ENCODE measurements at regions not wholly inside any gene's neighbourhood (a gene's known extent, or its start where the extent isn't known, plus 50 kb on each side); places are given as distances from the start of the nearest gene placed in this dataset.

DNA sequence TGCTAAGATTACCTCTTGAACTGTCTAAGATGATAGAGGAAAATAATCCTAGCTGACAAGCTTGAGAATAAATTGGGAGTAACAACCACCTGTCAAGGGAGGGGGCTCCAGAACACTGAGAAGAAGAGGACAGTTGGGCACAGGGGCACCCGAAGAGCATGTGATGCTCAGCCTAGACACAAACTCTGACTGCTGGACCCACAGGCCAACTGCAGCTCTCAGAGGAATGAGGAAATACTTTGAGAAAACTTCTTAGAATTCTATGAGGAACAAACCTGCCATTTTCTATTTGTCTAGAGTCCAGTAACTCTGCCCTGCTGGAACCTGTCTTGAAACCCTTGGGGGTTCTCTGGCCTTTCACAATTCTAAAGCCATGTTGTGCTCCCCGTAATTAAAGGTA lies 124.1 kb upstream of the KCNK2 start:
- H3K4me3 ChIP-seq (ENCODE audit: control extremely low read depth in 1 of 5, extremely low read depth in 1 of 5, insufficient read depth in 1 of 5, low read depth in 2 of 5, low read length in 4 of 5) = no peak overlapping the region
- ChIA-PET POLR2A (no interaction called here), CTCF (no interaction called here)
- H3K27ac ChIP-seq (ENCODE audit: low read length in 2 of 2) = no peak overlapping the region
- TF ChIP-seq EZH2 (IDR thresholded peaks at IDR 0.05; ENCODE audit: borderline replicate concordance, insufficient read depth, low read depth, low read length, poor library complexity, severe bottlenecking) = no peak
- TF ChIP-seq, protein P1, sequence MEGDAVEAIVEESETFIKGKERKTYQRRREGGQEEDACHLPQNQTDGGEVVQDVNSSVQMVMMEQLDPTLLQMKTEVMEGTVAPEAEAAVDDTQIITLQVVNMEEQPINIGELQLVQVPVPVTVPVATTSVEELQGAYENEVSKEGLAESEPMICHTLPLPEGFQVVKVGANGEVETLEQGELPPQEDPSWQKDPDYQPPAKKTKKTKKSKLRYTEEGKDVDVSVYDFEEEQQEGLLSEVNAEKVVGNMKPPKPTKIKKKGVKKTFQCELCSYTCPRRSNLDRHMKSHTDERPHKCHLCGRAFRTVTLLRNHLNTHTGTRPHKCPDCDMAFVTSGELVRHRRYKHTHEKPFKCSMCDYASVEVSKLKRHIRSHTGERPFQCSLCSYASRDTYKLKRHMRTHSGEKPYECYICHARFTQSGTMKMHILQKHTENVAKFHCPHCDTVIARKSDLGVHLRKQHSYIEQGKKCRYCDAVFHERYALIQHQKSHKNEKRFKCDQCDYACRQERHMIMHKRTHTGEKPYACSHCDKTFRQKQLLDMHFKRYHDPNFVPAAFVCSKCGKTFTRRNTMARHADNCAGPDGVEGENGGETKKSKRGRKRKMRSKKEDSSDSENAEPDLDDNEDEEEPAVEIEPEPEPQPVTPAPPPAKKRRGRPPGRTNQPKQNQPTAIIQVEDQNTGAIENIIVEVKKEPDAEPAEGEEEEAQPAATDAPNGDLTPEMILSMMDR (IDR thresholded peaks at IDR 0.05) = no peak
- no peaks in the 10 kb centered on the region for H3K79me2 ChIP-seq (ENCODE audit: control insufficient read depth, insufficient read depth, low read length)
- H3K27me3 Mint-ChIP-seq = no peaks in the 10 kb centered on the region
- no peaks in the 10 kb centered on the region for H3K9me3 Mint-ChIP-seq (ENCODE audit: insufficient read depth)
- H3K4me2 ChIP-seq (replicated peaks; ENCODE audit: low read depth, low read length, poor library complexity, severe bottlenecking) = no peak overlapping the region
- no peaks in the 10 kb centered on the region for H3K4me1 ChIP-seq (ENCODE audit: control insufficient read depth in 2 of 2, insufficient read depth in 2 of 2, low read length in 2 of 2)
- no peak overlapping the region for H3K27ac Mint-ChIP-seq
- H2AFZ ChIP-seq (ENCODE audit: insufficient read depth, low read depth, low read length, poor library complexity, severe bottlenecking) = no peak overlapping the region
- no peak overlapping the region for H3K9ac ChIP-seq (ENCODE audit: low read length)
- 71% methylated on average over 1 of the region's 2 CpGs for WGBS (ENCODE audit: insufficient coverage)
- no peaks in the 10 kb centered on the region for H3K36me3 ChIP-seq (replicated peaks in 1 of 2; ENCODE audit: control extremely low read depth in 1 of 2, control insufficient read depth in 1 of 2, extremely low read depth in 1 of 2, insufficient read depth in 2 of 2, low read length in 1 of 2)
- ATAC-seq (ENCODE audit: low read depth) (no peak), DNase-seq (no peak)
- H3K4me3 Mint-ChIP-seq = no peak overlapping the region
- no peaks in the 10 kb centered on the region for H3K27me3 ChIP-seq (replicated peaks in 1 of 4; ENCODE audit: control extremely low read depth in 1 of 4, control insufficient read depth in 3 of 4, insufficient read depth in 4 of 4, low read length in 3 of 4)
- H4K20me1 ChIP-seq (ENCODE audit: control insufficient read depth, insufficient read depth, low read length, poor library complexity, severe bottlenecking) = no peaks in the 10 kb centered on the region
- no peaks in the 10 kb centered on the region for H3K4me1 Mint-ChIP-seq
- no peaks in the 10 kb centered on the region for H3K9me3 ChIP-seq (ENCODE audit: control extremely low read depth in 1 of 3, control insufficient read depth in 2 of 3, insufficient read depth in 1 of 3, low read length in 2 of 3)
- intact Hi-C loops (cut with micrococcal nuclease) = no loop called here

DNA sequence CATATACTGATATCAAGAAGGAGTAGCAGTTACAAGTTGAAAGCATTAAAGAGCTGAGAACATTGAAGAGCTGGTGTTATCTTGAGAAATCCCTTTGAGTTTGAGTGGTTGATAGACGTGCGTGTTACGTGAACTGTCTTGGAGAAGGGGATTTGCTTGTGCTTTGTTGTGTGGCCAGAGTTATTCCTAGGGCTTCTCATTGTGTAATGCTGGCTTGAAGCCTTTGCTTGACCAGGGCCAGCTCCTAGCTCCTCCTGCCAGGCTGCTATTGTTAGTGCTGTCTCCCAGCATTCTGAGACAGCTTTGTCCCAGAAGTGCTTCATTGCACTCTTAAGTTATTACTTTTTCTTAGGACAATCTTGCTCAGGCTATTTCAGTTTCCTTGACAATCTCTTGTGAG lies 116.2 kb upstream of the KCNK2 start:
- intact Hi-C loops (cut with micrococcal nuclease) = no loop called here
- POLR2A ChIA-PET = no interaction called here
- no peak for ATAC-seq (ENCODE audit: low read depth)
- Histone ChIP-seq H3K4me3 (ENCODE audit: control extremely low read depth in 1 of 5, extremely low read depth in 1 of 5, insufficient read depth in 1 of 5, low read depth in 2 of 5, low read length in 4 of 5) (no peak overlapping the region), H3K4me2 (replicated peaks; ENCODE audit: low read depth, low read length, poor library complexity, severe bottlenecking) (no peak overlapping the region), H2AFZ (ENCODE audit: insufficient read depth, low read depth, low read length, poor library complexity, severe bottlenecking) (no peak overlapping the region), H3K9me3 (ENCODE audit: control extremely low read depth in 1 of 3, control insufficient read depth in 2 of 3, insufficient read depth in 1 of 3, low read length in 2 of 3) (no peaks in the 10 kb centered on the region), H3K27ac (ENCODE audit: low read length in 2 of 2) (no peak overlapping the region), H3K79me2 (ENCODE audit: control insufficient read depth, insufficient read depth, low read length) (no peaks in the 10 kb centered on the region), H3K27me3 (replicated peaks in 1 of 4; ENCODE audit: control extremely low read depth in 1 of 4, control insufficient read depth in 3 of 4, insufficient read depth in 4 of 4, low read length in 3 of 4) (no peaks in the 10 kb centered on the region), H3K9ac (ENCODE audit: low read length) (no peak overlapping the region), H3K36me3 (replicated peaks in 1 of 2; ENCODE audit: control extremely low read depth in 1 of 2, control insufficient read depth in 1 of 2, extremely low read depth in 1 of 2, insufficient read depth in 2 of 2, low read length in 1 of 2) (no peaks in the 10 kb centered on the region), H4K20me1 (ENCODE audit: control insufficient read depth, insufficient read depth, low read length, poor library complexity, severe bottlenecking) (no peaks in the 10 kb centered on the region), H3K4me1 (ENCODE audit: control insufficient read depth in 2 of 2, insufficient read depth in 2 of 2, low read length in 2 of 2) (no peaks in the 10 kb centered on the region)
- Mint-ChIP-seq H3K27ac (no peak overlapping the region), H3K4me1 (no peaks in the 10 kb centered on the region), H3K27me3 (no peaks in the 10 kb centered on the region), H3K9me3 (ENCODE audit: insufficient read depth) (no peaks in the 10 kb centered on the region), H3K4me3 (no peak overlapping the region)
- 93% methylated on average over 3 of the region's 3 CpGs for WGBS (ENCODE audit: insufficient coverage)
- TF ChIP-seq EZH2 (IDR thresholded peaks at IDR 0.05; ENCODE audit: borderline replicate concordance, insufficient read depth, low read depth, low read length, poor library complexity, severe bottlenecking) = no peak
- TF ChIP-seq, protein P1 (IDR thresholded peaks at IDR 0.05) = no peak
- DNase-seq = no peak
- CTCF ChIA-PET = no interaction called here
